ENCODE measurements at regions not wholly inside any gene's neighbourhood (a gene's known extent, or its start where the extent isn't known, plus 50 kb on each side); places are given as distances from the start of the nearest gene placed in this dataset.
"Not testable (repeated sequence)": the region's sequence is repeated elsewhere in the genome, so short reads cannot be mapped to it uniquely, and the experiment has no call there.

GRCh38 chr20:51305316-51306052 is 237.0 kb downstream of the NFATC2 start:
- DNase-seq: no peak

GRCh38 chr20:51303731-51304670 is 238.5 kb downstream of the NFATC2 start:
- DNase-seq: no peak

- no peak for DNase-seq
Observed at GRCh38 chr20:51301026-51301425, 241.5 kb downstream of the NFATC2 start.

- no peak for DNase-seq
Observed at GRCh38 chr20:51300104-51300503, 242.4 kb downstream of the NFATC2 start.

GRCh38 chr20:51299413-51299812 is 243.1 kb downstream of the NFATC2 start:
- no peak for DNase-seq

- DNase-seq: no peak
Observed at GRCh38 chr20:51298141-51298749, 244.3 kb downstream of the NFATC2 start.

GRCh38 chr20:51287628-51288413 is 254.7 kb downstream of the NFATC2 start:
- DNase-seq: no peak

GRCh38 chr20:51286758-51287157 is 255.8 kb downstream of the NFATC2 start:
- no peak for DNase-seq

- no peak for DNase-seq
Observed at GRCh38 chr20:51285684-51286083, 256.8 kb downstream of the NFATC2 start.

- DNase-seq: no peak
Observed at GRCh38 chr20:51284871-51285270, 257.6 kb downstream of the NFATC2 start.

- no peak for DNase-seq
Observed at GRCh38 chr20:51284176-51284575, 258.3 kb downstream of the NFATC2 start.

- DNase-seq: no peak
Observed at GRCh38 chr20:51281521-51281920, 258.6 kb upstream of the KCNG1 start.

- no peak for DNase-seq
Observed at GRCh38 chr20:51280047-51280446, 257.1 kb upstream of the KCNG1 start.

- no peak for DNase-seq
Observed at GRCh38 chr20:51277961-51278360, 255.1 kb upstream of the KCNG1 start.

- DNase-seq: no peak
Observed at GRCh38 chr20:51276296-51276695, 253.4 kb upstream of the KCNG1 start.

- no peak for DNase-seq
Observed at GRCh38 chr20:51275826-51276225, 252.9 kb upstream of the KCNG1 start.

GRCh38 chr20:51275181-51275580 is 252.3 kb upstream of the KCNG1 start:
- no peak for DNase-seq

GRCh38 chr20:51272401-51272800 is 249.5 kb upstream of the KCNG1 start:
- no peak for DNase-seq

- no peak for DNase-seq
Observed at GRCh38 chr20:51271931-51272330, 249.0 kb upstream of the KCNG1 start.

GRCh38 chr20:51271289-51271688 is 248.4 kb upstream of the KCNG1 start:
- DNase-seq: not testable (repeated sequence)

GRCh38 chr20:51269671-51270070 is 246.8 kb upstream of the KCNG1 start:
- no peak for DNase-seq

- no peak for DNase-seq
Observed at GRCh38 chr20:51267679-51268078, 244.8 kb upstream of the KCNG1 start.

GRCh38 chr20:51266353-51266752 is 243.4 kb upstream of the KCNG1 start:
- DNase-seq: no peak

Measured in effector CD8-positive, alpha-beta T cell (primary cell).